ENCODE measurements at regions not wholly inside any gene's neighbourhood (a gene's known extent, or its start where the extent isn't known, plus 50 kb on each side); places are given as distances from the start of the nearest gene placed in this dataset.

DNA sequence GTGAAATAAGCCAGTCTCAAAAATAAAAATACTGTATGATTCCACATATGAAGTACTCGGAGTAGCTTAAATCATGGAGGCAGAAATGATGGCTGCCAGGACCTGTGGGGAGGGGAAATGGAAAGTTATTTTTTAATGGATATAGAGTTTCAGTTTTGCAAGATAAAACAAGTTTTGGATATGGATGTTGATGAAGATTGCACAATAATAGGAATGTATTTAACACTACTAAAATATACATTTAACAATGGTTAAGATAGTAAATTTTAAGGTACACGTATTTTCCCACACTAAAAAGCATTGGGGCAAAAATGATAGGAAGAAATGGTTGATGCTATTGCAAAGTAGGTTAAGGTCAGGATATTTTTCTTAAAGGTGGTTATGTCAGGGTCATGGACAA, 1058.9 kb upstream of the MAP3K7 start:
- TF ChIP-seq, protein P1, sequence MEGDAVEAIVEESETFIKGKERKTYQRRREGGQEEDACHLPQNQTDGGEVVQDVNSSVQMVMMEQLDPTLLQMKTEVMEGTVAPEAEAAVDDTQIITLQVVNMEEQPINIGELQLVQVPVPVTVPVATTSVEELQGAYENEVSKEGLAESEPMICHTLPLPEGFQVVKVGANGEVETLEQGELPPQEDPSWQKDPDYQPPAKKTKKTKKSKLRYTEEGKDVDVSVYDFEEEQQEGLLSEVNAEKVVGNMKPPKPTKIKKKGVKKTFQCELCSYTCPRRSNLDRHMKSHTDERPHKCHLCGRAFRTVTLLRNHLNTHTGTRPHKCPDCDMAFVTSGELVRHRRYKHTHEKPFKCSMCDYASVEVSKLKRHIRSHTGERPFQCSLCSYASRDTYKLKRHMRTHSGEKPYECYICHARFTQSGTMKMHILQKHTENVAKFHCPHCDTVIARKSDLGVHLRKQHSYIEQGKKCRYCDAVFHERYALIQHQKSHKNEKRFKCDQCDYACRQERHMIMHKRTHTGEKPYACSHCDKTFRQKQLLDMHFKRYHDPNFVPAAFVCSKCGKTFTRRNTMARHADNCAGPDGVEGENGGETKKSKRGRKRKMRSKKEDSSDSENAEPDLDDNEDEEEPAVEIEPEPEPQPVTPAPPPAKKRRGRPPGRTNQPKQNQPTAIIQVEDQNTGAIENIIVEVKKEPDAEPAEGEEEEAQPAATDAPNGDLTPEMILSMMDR (IDR thresholded peaks at IDR 0.05; ENCODE audit: low read depth, low read length): no peak
- no peak for TF ChIP-seq POLR2A (IDR thresholded peaks at IDR 0.05; ENCODE audit: extremely low read depth, insufficient read length)
